K562 (cell line): ENCODE measurements at regions not wholly inside any gene's neighbourhood (a gene's known extent, or its start where the extent isn't known, plus 50 kb on each side); places are given as distances from the start of the nearest gene placed in this dataset.

Experiments used
- ARNT ChIP-seq, 2 experiments: fragments of 450-650 bp; IDR thresholded peaks; 2 replicates each; pipeline ENCODE4 v1.6.1; 2016; ENCODE audit warnings: mild to moderate bottlenecking in 1 of 2
- ATF3 ChIP-seq, 2 experiments: fragments of 450-650 bp in 1 of 2; sonication (generic) in 1 of 2; formaldehyde crosslinking in 1 of 2; IDR thresholded peaks in 1 of 2; conservative IDR thresholded peaks in 1 of 2; 2 replicates each; pipeline versions ENCODE4 v1.6.1 to v1.8.1; 2016 to 2023; ENCODE audit warnings: mild to moderate bottlenecking in 2 of 2, moderate library complexity in 2 of 2, inconsistent platforms in 1 of 2, missing genetic modification reagents in 1 of 2
- DACH1 ChIP-seq: fragments of 450-650 bp; IDR thresholded peaks from 2 replicates; pipeline ENCODE4 v1.6.1; 2018; ENCODE audit not compliant: partially characterized antibody
- DPF2 ChIP-seq: fragments of 450-650 bp; IDR thresholded peaks from 2 replicates; pipeline ENCODE4 v1.6.1; 2016
- EP300 ChIP-seq: IDR thresholded peaks from 2 replicates; pipeline ENCODE4 v1.6.1; 2012; ENCODE audit warnings: low read length, improper control_type of control experiment
- FOSL1 ChIP-seq: fragments of 200-800 bp; sonication (Bioruptor generic); conservative IDR thresholded peaks from 2 replicates; pipeline ENCODE4 v1.6.1; 2016; ENCODE audit warnings: missing genetic modification characterization, missing compliant biosample characterization
- FOXJ3 ChIP-seq: sonication (generic); formaldehyde crosslinking; IDR thresholded peaks from 2 replicates; pipeline ENCODE4 v1.4.0; 2020; ENCODE audit warnings: mild to moderate bottlenecking, missing genetic modification reagents
- JUN ChIP-seq, 2 experiments: sonication (generic) in 1 of 2; formaldehyde crosslinking in 1 of 2; IDR thresholded peaks; 2 replicates each; pipeline versions ENCODE4 v1.6.1 to v1.8.0; 2012 to 2022; ENCODE audit warnings: borderline replicate concordance in 2 of 2, mild to moderate bottlenecking in 2 of 2, improper control_type of control experiment in 1 of 2, low read depth in 1 of 2, low read length in 1 of 2, missing genetic modification reagents in 1 of 2
- PHTF2 ChIP-seq: fragments of 250-450 bp; sonication (Bioruptor Pico); IDR thresholded peaks from 2 replicates; pipeline ENCODE4 v1.5.0; 2021; ENCODE audit warnings: mild to moderate bottlenecking
- RAD21 ChIP-seq, 2 experiments: fragments of 250-450 bp in 1 of 2; fragments of 450-650 bp in 1 of 2; sonication (Bioruptor Pico) in 1 of 2; formaldehyde crosslinking in 1 of 2; IDR thresholded peaks in 1 of 2; conservative IDR thresholded peaks in 1 of 2; 2 replicates each; pipeline versions ENCODE4 v1.4.0 to v1.8.0; 2020 to 2022; ENCODE audit warnings: mild to moderate bottlenecking in 2 of 2, moderate library complexity in 1 of 2
- RBFOX2 ChIP-seq: fragments of 200-400 bp; formaldehyde crosslinking; IDR thresholded peaks from 2 replicates; pipeline ENCODE4 v1.6.1; 2017; ENCODE audit warnings: low read depth, mild to moderate bottlenecking, low read length, moderate library complexity
- RBM25 ChIP-seq: fragments of 200-400 bp; formaldehyde crosslinking; IDR thresholded peaks from 2 replicates; pipeline ENCODE4 v1.6.1; 2018; ENCODE audit warnings: low read length, low read depth, moderate library complexity; ENCODE audit not compliant: severe bottlenecking
- SMARCA4 ChIP-seq: fragments of 450-650 bp; IDR thresholded peaks from 2 replicates; pipeline ENCODE4 v1.6.1; 2016
- SMARCC2 ChIP-seq: fragments of 450-650 bp; IDR thresholded peaks from 2 replicates; pipeline ENCODE4 v1.6.1; 2017; ENCODE audit warnings: antibody characterized with exemption, moderate library complexity, mild to moderate bottlenecking, low read depth
- SMARCE1 ChIP-seq: fragments of 450-650 bp; IDR thresholded peaks from 2 replicates; pipeline ENCODE4 v1.7.1; 2016; ENCODE audit warnings: mild to moderate bottlenecking
- SRSF7 ChIP-seq: fragments of 200-400 bp; formaldehyde crosslinking; optimal IDR thresholded peaks from 2 replicates; pipeline ENCODE3; 2017; ENCODE audit warnings: mild to moderate bottlenecking, low read depth, low read length
- ZBTB33 ChIP-seq: sonication (generic); formaldehyde crosslinking; IDR thresholded peaks from 2 replicates; pipeline ENCODE4 v1.8.1; 2023; ENCODE audit warnings: mild to moderate bottlenecking, missing genetic modification reagents
- ZNF134 ChIP-seq: fragments of 250-450 bp; sonication (Bioruptor Pico); conservative IDR thresholded peaks from 2 replicates; pipeline ENCODE4 v1.4.0; 2020
- ZNF23 ChIP-seq: fragments of 250-450 bp; sonication (Bioruptor Pico); IDR thresholded peaks from 2 replicates; pipeline ENCODE4 v1.4.0; 2020; ENCODE audit warnings: mild to moderate bottlenecking
- ZNF707 ChIP-seq: fragments of 250-450 bp; sonication (Bioruptor Pico); conservative IDR thresholded peaks from 2 replicates; pipeline ENCODE4 v1.8.0; 2022; ENCODE audit warnings: inconsistent platforms, mild to moderate bottlenecking, moderate library complexity
- ZNF79 ChIP-seq: fragments of 250-450 bp; sonication (Bioruptor Pico); IDR thresholded peaks from 2 replicates; pipeline ENCODE4 v1.4.0; 2020; ENCODE audit warnings: low read depth, mild to moderate bottlenecking, moderate library complexity

- no peak for TF ChIP-seq RAD21 (CRISPR knock-in tag; conservative IDR thresholded peaks at IDR 0.05 in 1 of 2, IDR thresholded peaks at IDR 0.05 in 1 of 2)
- no peak for TF ChIP-seq DACH1
- no peak for TF ChIP-seq ZNF23 (CRISPR knock-in tag)
- no peak for TF ChIP-seq ZNF134 (CRISPR knock-in tag)
- TF ChIP-seq SRSF7: no peak
- peak; percentile 81 for TF ChIP-seq ATF3 (IDR thresholded peaks at IDR 0.05)
- TF ChIP-seq ATF3 (CRISPR knock-in tag; conservative IDR thresholded peaks at IDR 0.05): no peak
- no peak for TF ChIP-seq FOXJ3 (CRISPR knock-in tag)
- TF ChIP-seq RBM25: no peak
- TF ChIP-seq EP300: peak; percentile 12; the same call in 1 of the 2 replicates
- TF ChIP-seq RBFOX2: no peak
- TF ChIP-seq ZNF707 (CRISPR knock-in tag): no peak
- TF ChIP-seq PHTF2 (CRISPR knock-in tag): no peak
- TF ChIP-seq SMARCE1: peak; percentile 78
- no peak for TF ChIP-seq ZNF79
- TF ChIP-seq DPF2: peak; percentile 54
- no peak for TF ChIP-seq ARNT (IDR thresholded peaks at IDR 0.05)
- TF ChIP-seq JUN (IDR thresholded peaks at IDR 0.05; ENCODE audit: borderline replicate concordance, low read depth, low read length): peak; percentile 66; the same call in 1 of the 2 replicates
- TF ChIP-seq JUN (CRISPR knock-in tag; IDR thresholded peaks at IDR 0.05; ENCODE audit: borderline replicate concordance): no peak
- peak; percentile 83; the same call in 1 of the 2 replicates for TF ChIP-seq ZBTB33 (CRISPR knock-in tag)
- TF ChIP-seq SMARCA4: peak; percentile 70; the same call in 1 of the 2 replicates
- TF ChIP-seq SMARCC2: no peak
- peak; percentile 94 for TF ChIP-seq FOSL1 (tag)
- TF ChIP-seq, all 486 proteins: peak for 13
Measured at GRCh38 chr2:190759749-190760213, 110.9 kb downstream of the NAB1 start (continued).
